GM04504 (cell line): ENCODE measurements at regions not wholly inside any gene's neighbourhood (a gene's known extent, or its start where the extent isn't known, plus 50 kb on each side); places are given as distances from the start of the nearest gene placed in this dataset.
"Not testable (repeated sequence)": the region's sequence is repeated elsewhere in the genome, so short reads cannot be mapped to it uniquely, and the experiment has no call there.

ENCODE experiments used
- DNase-seq: peaks from one replicate; pipeline ENCODE4 v3.0.0-alpha.2; 2012; ENCODE audit warnings: low read depth

- DNase-seq = no peak
These were observed 57.1 kb upstream of the KIF2B start for GRCh38 chr17:53765609-53766008.

GRCh38 chr17:53765129-53765528, 57.6 kb upstream of the KIF2B start:
- no peak for DNase-seq

GRCh38 chr17:53757559-53757958, 65.2 kb upstream of the KIF2B start:
- no peak for DNase-seq

- not testable (repeated sequence) for DNase-seq
These were observed 65.6 kb upstream of the KIF2B start for GRCh38 chr17:53757116-53757515.

- DNase-seq = no peak
These were observed 73.5 kb upstream of the KIF2B start for GRCh38 chr17:53749178-53749577.

- DNase-seq = not testable (repeated sequence)
These were observed 74.4 kb upstream of the KIF2B start for GRCh38 chr17:53748159-53748820.

- DNase-seq = no peak
These were observed 82.4 kb upstream of the KIF2B start for GRCh38 chr17:53740312-53740711.

- DNase-seq = no peak
These were observed 86.0 kb upstream of the KIF2B start for GRCh38 chr17:53736516-53737240.

GRCh38 chr17:53724726-53725125, 98.0 kb upstream of the KIF2B start:
- DNase-seq = no peak

GRCh38 chr17:53722407-53722806, 100.3 kb upstream of the KIF2B start:
- peak; percentile 96 for DNase-seq

GRCh38 chr17:53721101-53721500, 101.6 kb upstream of the KIF2B start:
- DNase-seq = no peak

GRCh38 chr17:53719229-53719628, 103.5 kb upstream of the KIF2B start:
- DNase-seq = no peak

- no peak for DNase-seq
These were observed 115.2 kb upstream of the KIF2B start for GRCh38 chr17:53707566-53707965.

GRCh38 chr17:53696286-53696685, 126.4 kb upstream of the KIF2B start:
- DNase-seq = no peak

- DNase-seq = no peak
These were observed 135.4 kb upstream of the KIF2B start for GRCh38 chr17:53687324-53687723.

- no peak for DNase-seq
These were observed 142.0 kb upstream of the KIF2B start for GRCh38 chr17:53680745-53681144.

- DNase-seq = no peak
These were observed 153.9 kb upstream of the KIF2B start for GRCh38 chr17:53668854-53669253.

GRCh38 chr17:53662608-53663007, 160.1 kb upstream of the KIF2B start:
- no peak for DNase-seq

- no peak for DNase-seq
These were observed 163.5 kb upstream of the KIF2B start for GRCh38 chr17:53659181-53659580.

- peak; percentile 1 for DNase-seq
These were observed 167.1 kb upstream of the KIF2B start for GRCh38 chr17:53655591-53655990.

GRCh38 chr17:53649201-53649600, 173.5 kb upstream of the KIF2B start:
- DNase-seq = no peak

- DNase-seq = no peak
These were observed 175.9 kb upstream of the KIF2B start for GRCh38 chr17:53646835-53647234.

GRCh38 chr17:53640808-53641207, 181.9 kb upstream of the KIF2B start:
- no peak for DNase-seq

GRCh38 chr17:53635444-53635843, 187.3 kb upstream of the KIF2B start:
- DNase-seq = no peak
